ENCODE measurements at regions not wholly inside any gene's neighbourhood (a gene's known extent, or its start where the extent isn't known, plus 50 kb on each side); places are given as distances from the start of the nearest gene placed in this dataset.

DNA sequence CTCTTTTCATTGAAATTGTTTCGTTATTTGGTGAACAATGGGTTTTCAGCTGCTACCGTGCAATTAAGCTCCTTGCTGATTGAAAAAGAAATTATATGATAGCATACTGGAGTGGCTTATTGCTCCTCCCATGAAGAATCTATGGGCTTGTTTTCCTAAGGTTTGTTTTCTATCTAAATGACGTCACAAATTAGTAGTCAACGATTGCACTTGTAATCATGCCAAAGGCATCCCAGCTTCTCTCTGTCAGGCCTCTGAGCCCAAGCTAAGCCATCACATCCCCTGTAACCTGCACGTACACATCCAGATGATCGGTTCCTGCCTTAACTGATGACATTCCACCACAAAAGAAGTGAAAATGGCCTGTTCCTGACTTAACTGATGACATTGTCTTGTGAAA lies 388.0 kb upstream of the LMCD1 start:
- no peaks in the 10 kb centered on the region for H3K36me3 Mint-ChIP-seq (ENCODE audit: low read depth)
- peaks cover 2% of the 10 kb centered on the region for H3K27me3 Mint-ChIP-seq (ENCODE audit: insufficient read depth)
- intact Hi-C loops (cut with micrococcal nuclease): loop anchor here (5.0 kb wide), 1 partner anchor 311 kb away; no protein-coding TSS in a partner anchor
- no peak overlapping the region for H3K27ac Mint-ChIP-seq
- no peak overlapping the region for H3K4me3 Mint-ChIP-seq
- DNase-seq (ENCODE audit: low spot score): no peak
- H3K4me1 Mint-ChIP-seq (ENCODE audit: low read depth): no peaks in the 10 kb centered on the region
- H3K9me3 Mint-ChIP-seq: no peaks in the 10 kb centered on the region

DNA sequence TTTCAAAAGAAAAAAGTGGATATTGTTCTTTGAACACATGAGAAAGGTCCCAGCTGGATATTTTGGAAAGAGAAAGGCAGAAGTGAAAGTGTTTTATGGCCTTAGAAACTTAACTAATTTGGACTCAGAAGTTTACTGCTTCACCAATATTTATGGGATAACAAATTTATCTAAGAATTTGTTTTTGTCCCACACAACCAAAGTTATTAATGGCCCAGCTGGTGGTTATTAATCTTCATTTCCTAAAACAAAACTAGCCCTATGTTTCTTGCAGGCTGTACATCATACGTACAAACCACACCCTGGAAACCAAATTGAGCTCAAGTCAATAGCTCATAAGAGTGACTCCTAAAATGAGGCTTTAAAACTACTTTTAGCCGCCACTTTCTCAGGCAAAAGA lies 372.9 kb upstream of the LMCD1 start:
- intact Hi-C loops (cut with micrococcal nuclease): no loop called here
- H3K27me3 Mint-ChIP-seq (ENCODE audit: insufficient read depth): no peaks in the 10 kb centered on the region
- no peaks in the 10 kb centered on the region for H3K9me3 Mint-ChIP-seq
- H3K27ac Mint-ChIP-seq: no peak overlapping the region
- no peak for DNase-seq (ENCODE audit: low spot score)
- H3K4me1 Mint-ChIP-seq (ENCODE audit: low read depth): no peaks in the 10 kb centered on the region
- H3K36me3 Mint-ChIP-seq (ENCODE audit: low read depth): no peaks in the 10 kb centered on the region
- H3K4me3 Mint-ChIP-seq: no peak overlapping the region

DNA sequence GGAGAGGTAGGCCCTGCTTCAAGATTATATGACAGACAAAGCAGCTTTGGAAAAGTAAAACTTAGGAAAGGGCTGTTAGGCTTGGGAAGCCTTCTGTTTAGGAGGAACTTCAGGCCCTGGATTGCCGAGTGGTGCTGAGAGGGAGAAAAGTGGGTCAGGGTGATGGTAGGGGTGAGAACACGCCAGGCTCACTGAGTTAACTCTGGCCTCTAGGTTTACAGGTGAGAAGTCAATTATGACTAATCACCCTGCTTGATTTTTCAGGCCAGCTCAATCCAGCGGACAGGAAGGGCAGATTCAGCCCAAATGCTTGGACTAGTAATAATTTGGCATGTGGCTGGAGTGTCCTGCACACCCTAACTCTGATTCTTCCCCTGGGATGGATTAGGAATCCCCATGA lies 365.1 kb upstream of the LMCD1 start:
- intact Hi-C loops (cut with micrococcal nuclease): no loop called here
- Mint-ChIP-seq H3K4me1 (ENCODE audit: low read depth) (no peaks in the 10 kb centered on the region), H3K27me3 (ENCODE audit: insufficient read depth) (no peaks in the 10 kb centered on the region), H3K36me3 (ENCODE audit: low read depth) (no peaks in the 10 kb centered on the region), H3K4me3 (no peak overlapping the region), H3K27ac (no peak overlapping the region), H3K9me3 (no peaks in the 10 kb centered on the region)
- DNase-seq (ENCODE audit: low spot score): no peak

DNA sequence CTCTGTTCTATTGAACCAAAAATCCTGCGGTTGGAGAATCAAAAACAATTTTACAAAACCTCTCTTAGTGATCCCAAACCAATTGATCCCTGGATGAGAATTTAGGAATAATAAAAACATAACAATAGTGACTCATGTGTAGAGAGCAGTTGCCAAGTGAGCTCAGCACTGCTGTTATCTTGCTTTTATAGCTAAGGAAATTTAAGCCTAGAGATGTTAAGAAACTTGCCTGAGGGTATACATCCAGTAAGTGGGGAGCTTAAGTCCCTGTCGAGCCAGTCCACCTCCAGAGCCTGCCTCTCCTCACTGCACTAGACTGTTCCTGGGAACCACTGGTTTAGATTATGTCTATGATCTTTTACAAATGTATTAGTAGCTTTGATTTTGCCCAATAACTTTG lies 358.4 kb upstream of the LMCD1 start:
- Mint-ChIP-seq H3K9me3 (no peaks in the 10 kb centered on the region), H3K27me3 (ENCODE audit: insufficient read depth) (no peaks in the 10 kb centered on the region), H3K4me1 (ENCODE audit: low read depth) (no peaks in the 10 kb centered on the region), H3K36me3 (ENCODE audit: low read depth) (no peaks in the 10 kb centered on the region), H3K4me3 (no peak overlapping the region), H3K27ac (no peak overlapping the region)
- intact Hi-C loops (cut with micrococcal nuclease): no loop called here
- no peak for DNase-seq (ENCODE audit: low spot score)

DNA sequence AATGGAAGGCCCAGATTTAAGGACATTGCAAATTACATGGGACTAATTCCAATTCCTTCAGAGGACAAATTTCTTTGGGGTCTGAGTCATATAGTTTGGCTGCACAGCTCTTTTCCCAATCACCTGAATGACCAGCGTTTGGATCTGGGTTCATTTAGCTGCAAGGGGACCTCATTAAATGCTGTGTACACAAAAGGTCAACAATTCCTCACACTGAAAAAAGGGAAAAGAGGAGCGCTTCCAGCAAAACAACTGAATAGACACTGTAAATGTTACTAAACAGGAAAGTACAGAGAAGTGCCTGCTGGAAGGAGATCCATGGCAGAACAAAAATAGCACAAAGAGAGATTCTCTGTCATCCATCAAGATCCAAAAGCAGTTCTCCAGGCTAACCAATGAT lies 356.0 kb upstream of the LMCD1 start:
- H3K9me3 Mint-ChIP-seq: no peaks in the 10 kb centered on the region
- DNase-seq (ENCODE audit: low spot score): no peak
- no peaks in the 10 kb centered on the region for H3K4me1 Mint-ChIP-seq (ENCODE audit: low read depth)
- intact Hi-C loops (cut with micrococcal nuclease): no loop called here
- no peak overlapping the region for H3K27ac Mint-ChIP-seq
- no peak overlapping the region for H3K4me3 Mint-ChIP-seq
- H3K36me3 Mint-ChIP-seq (ENCODE audit: low read depth): no peaks in the 10 kb centered on the region
- no peaks in the 10 kb centered on the region for H3K27me3 Mint-ChIP-seq (ENCODE audit: insufficient read depth)

DNA sequence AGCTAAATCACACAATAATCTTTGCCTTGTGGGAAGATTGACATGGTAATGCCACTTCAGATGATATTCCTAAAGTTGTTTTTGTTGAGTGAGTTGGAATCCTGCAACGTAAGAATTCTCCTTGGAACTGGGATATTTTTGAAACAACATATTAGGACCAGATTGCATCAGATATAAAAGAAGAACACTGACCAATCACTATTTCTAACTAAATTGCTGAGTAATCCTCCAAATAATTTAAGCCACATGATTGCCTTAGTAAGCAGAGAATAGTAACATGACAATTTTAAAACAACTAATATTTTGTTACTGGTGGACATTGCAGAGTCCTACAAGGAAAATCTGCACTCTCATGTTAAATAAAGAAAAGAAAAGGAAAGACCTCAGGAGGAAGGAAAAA lies 353.9 kb upstream of the LMCD1 start:
- intact Hi-C loops (cut with micrococcal nuclease): no loop called here
- DNase-seq (ENCODE audit: low spot score): no peak
- Mint-ChIP-seq H3K4me3 (no peak overlapping the region), H3K27ac (no peak overlapping the region), H3K9me3 (no peaks in the 10 kb centered on the region), H3K27me3 (ENCODE audit: insufficient read depth) (no peaks in the 10 kb centered on the region), H3K4me1 (ENCODE audit: low read depth) (no peaks in the 10 kb centered on the region), H3K36me3 (ENCODE audit: low read depth) (no peaks in the 10 kb centered on the region)

DNA sequence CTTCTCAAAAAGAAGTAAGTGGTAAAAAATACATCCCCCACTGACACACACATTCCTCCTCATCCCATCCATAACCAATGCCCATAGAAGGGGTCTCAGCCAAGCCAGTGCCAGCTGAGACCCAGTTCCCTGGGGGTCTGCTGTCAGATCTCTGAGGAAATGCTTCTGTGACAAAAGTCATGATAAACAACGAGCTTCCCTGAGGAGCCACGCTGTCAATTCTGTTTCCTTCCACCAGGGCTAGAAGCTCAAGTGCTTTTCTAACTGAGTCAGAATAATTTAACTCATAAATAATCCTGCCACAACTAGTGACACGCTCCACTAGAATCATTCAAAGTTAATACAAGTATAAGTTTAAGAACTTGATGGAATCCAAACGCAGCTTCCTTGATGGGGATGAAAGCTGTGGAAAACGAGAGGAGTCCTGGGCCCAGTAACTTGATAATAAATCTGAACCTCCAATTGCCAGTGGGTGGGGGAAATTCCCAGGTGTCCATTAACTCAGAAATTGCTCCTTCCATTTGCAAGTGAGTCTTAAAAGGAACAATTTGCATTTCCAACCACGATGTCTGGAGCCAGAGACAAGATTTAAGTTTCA lies 348.7 kb upstream of the LMCD1 start:
- peaks cover 3% of the 10 kb centered on the region for H3K27me3 Mint-ChIP-seq (ENCODE audit: insufficient read depth)
- no peak overlapping the region for H3K4me3 Mint-ChIP-seq
- H3K27ac Mint-ChIP-seq: no peak overlapping the region
- intact Hi-C loops (cut with micrococcal nuclease): no loop called here
- H3K4me1 Mint-ChIP-seq (ENCODE audit: low read depth): no peaks in the 10 kb centered on the region
- no peak for DNase-seq (ENCODE audit: low spot score)
- H3K9me3 Mint-ChIP-seq: no peaks in the 10 kb centered on the region
- H3K36me3 Mint-ChIP-seq (ENCODE audit: low read depth): no peaks in the 10 kb centered on the region

DNA sequence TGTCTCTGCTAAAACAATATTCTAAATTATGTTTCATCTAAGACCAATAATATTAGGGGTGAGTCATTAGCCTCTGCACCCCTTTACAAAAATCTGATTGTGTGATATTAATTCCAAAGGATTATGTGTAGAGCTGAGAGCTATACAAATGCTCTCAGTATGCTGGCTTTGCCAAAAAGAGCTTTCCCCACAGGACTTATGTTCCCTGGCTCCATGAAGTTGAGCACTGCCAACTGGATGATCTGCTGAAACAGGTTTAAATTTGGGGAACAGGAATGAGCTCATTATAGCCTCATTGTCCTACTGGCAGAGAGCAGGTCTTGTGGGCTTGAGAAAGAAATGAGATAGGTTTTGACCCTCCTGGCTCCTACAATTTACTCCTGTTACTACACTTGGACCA lies 347.8 kb upstream of the LMCD1 start:
- Mint-ChIP-seq H3K27me3 (ENCODE audit: insufficient read depth) (peaks cover 3% of the 10 kb centered on the region), H3K9me3 (no peaks in the 10 kb centered on the region), H3K27ac (no peak overlapping the region), H3K4me3 (no peak overlapping the region), H3K4me1 (ENCODE audit: low read depth) (no peaks in the 10 kb centered on the region), H3K36me3 (ENCODE audit: low read depth) (no peaks in the 10 kb centered on the region)
- intact Hi-C loops (cut with micrococcal nuclease): no loop called here
- no peak for DNase-seq (ENCODE audit: low spot score)

DNA sequence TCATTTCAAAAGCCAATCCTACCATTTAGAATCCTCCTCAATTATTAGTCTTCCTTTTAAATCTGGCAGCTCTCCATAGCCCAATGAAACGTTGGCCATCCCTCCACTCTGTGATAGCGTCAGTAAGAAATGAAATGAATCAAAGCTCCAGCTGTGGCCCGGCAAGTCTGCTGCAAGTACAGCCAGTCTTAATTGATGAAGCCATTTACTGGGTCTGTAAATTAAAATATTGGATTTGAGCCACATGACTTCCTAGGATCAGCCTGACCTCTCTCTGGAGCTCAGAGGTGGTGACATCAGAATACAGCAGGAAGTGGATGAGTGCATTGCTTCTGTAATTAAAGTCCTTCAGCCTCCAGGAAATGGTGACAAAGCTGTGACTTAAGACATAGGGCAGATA lies 347.0 kb upstream of the LMCD1 start:
- H3K36me3 Mint-ChIP-seq (ENCODE audit: low read depth): no peaks in the 10 kb centered on the region
- no peak overlapping the region for H3K27ac Mint-ChIP-seq
- H3K4me1 Mint-ChIP-seq (ENCODE audit: low read depth): no peaks in the 10 kb centered on the region
- H3K27me3 Mint-ChIP-seq (ENCODE audit: insufficient read depth): peaks cover 3% of the 10 kb centered on the region
- DNase-seq (ENCODE audit: low spot score): no peak
- no peaks in the 10 kb centered on the region for H3K9me3 Mint-ChIP-seq
- intact Hi-C loops (cut with micrococcal nuclease): no loop called here
- no peak overlapping the region for H3K4me3 Mint-ChIP-seq

DNA sequence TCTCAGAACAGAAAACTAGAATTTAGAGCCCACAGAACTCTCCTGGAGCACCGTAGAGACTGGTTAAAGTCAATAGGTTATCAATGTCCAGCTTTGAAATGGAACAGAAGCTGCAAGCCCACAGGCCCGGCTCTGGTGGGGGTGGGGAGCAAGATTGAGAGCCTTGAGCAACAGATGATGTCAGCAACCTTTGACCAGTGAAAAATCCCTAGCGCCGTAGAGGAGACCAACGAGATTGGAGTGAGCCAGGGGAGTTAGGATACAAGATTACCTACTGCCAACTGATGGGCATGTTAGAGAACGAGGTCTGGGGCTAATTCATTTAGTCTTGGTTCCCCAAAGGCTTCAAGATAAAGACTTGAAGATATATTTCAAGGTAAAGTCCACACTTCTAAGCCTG lies 345.5 kb upstream of the LMCD1 start:
- intact Hi-C loops (cut with micrococcal nuclease): no loop called here
- no peaks in the 10 kb centered on the region for H3K36me3 Mint-ChIP-seq (ENCODE audit: low read depth)
- no peak overlapping the region for H3K4me3 Mint-ChIP-seq
- no peak for DNase-seq (ENCODE audit: low spot score)
- no peaks in the 10 kb centered on the region for H3K4me1 Mint-ChIP-seq (ENCODE audit: low read depth)
- H3K27ac Mint-ChIP-seq: no peak overlapping the region
- H3K9me3 Mint-ChIP-seq: no peaks in the 10 kb centered on the region
- peaks cover 3% of the 10 kb centered on the region for H3K27me3 Mint-ChIP-seq (ENCODE audit: insufficient read depth)

DNA sequence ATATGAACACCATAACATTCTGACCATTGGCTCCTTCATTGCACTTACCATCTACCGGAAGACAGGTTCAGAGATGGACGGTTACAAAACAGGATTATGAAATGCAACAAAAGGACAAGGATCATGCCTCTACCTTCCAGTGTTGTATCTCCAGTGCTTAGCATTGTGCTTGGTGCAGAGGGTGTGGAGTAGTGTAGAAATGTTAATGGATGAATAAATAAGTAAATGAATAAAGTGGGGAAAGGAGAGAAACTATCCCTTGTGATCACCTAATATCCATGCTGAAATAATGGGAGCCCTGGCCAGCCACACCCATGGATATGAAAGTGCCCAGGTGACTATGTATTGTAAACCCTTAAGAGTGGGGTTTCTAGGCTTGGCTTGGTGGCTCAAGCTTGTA lies 344.8 kb upstream of the LMCD1 start:
- Mint-ChIP-seq H3K36me3 (ENCODE audit: low read depth) (no peaks in the 10 kb centered on the region), H3K4me1 (ENCODE audit: low read depth) (no peaks in the 10 kb centered on the region), H3K9me3 (no peaks in the 10 kb centered on the region), H3K27ac (no peak overlapping the region), H3K27me3 (ENCODE audit: insufficient read depth) (peaks cover 3% of the 10 kb centered on the region), H3K4me3 (no peak overlapping the region)
- no peak for DNase-seq (ENCODE audit: low spot score)
- intact Hi-C loops (cut with micrococcal nuclease): no loop called here

DNA sequence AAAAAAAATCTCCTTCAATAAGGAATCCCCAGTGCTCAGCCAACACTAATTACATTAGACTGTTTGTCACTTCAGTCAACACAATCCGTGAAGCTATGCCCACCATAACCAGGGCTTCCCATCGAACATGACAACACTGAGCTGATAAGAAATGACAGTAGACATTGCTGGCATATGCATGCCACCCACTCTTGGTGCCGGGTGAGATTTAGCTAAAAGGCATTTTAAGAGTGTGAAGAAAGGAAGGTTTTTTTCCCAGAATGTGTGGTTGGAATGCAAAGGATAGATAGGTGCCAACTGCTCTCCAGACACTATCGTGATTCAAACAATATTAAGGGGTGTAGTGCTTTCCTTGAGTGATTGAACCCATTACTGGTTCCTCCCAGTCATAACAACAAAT lies 344.0 kb upstream of the LMCD1 start:
- Mint-ChIP-seq H3K27ac (no peak overlapping the region), H3K4me3 (no peak overlapping the region), H3K27me3 (ENCODE audit: insufficient read depth) (peaks cover 3% of the 10 kb centered on the region), H3K9me3 (no peaks in the 10 kb centered on the region), H3K4me1 (ENCODE audit: low read depth) (no peaks in the 10 kb centered on the region), H3K36me3 (ENCODE audit: low read depth) (no peaks in the 10 kb centered on the region)
- intact Hi-C loops (cut with micrococcal nuclease): no loop called here
- DNase-seq (ENCODE audit: low spot score): no peak

DNA sequence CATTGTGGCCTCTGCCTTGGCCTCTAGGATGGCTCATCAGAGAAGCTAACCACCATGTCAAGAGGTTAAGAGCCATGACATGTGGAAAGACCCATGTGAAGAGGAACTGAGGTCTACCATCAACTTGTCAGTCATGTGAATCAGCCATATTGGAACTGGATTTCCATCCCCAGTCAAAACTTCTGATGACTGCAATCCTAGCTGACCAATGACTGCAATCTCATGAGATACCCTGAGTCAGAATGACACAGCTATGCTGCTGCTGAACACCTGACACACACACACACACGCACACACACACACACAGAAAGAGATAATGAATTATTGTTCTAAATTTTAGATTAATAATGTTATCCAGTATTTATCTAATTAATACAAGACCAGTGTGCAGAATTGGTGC lies 337.5 kb upstream of the LMCD1 start:
- no peak overlapping the region for H3K27ac Mint-ChIP-seq
- intact Hi-C loops (cut with micrococcal nuclease): no loop called here
- no peaks in the 10 kb centered on the region for H3K27me3 Mint-ChIP-seq (ENCODE audit: insufficient read depth)
- no peak for DNase-seq (ENCODE audit: low spot score)
- H3K4me3 Mint-ChIP-seq: no peak overlapping the region
- H3K36me3 Mint-ChIP-seq (ENCODE audit: low read depth): no peaks in the 10 kb centered on the region
- no peaks in the 10 kb centered on the region for H3K4me1 Mint-ChIP-seq (ENCODE audit: low read depth)
- H3K9me3 Mint-ChIP-seq: no peaks in the 10 kb centered on the region

DNA sequence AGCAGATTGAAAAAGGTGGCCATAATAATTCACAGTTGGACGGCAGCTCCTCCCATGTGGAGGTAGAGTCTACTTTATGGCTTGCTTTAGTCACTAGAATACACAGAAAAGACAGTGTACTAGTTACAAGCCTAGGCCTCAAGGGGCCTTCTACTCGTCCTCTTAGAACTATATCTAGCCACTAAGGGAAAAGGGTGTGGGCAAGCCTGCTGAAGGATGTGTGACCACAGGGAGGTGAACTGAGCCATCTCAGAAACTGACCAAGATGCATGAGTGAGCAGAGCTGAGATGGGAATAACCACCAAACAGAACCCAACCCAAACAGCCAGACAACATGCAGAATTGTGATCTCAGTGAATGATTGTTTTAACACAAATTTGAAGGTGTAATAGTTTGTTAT lies 335.6 kb upstream of the LMCD1 start:
- H3K36me3 Mint-ChIP-seq (ENCODE audit: low read depth): no peaks in the 10 kb centered on the region
- H3K4me1 Mint-ChIP-seq (ENCODE audit: low read depth): no peaks in the 10 kb centered on the region
- intact Hi-C loops (cut with micrococcal nuclease): no loop called here
- no peak overlapping the region for H3K4me3 Mint-ChIP-seq
- H3K9me3 Mint-ChIP-seq: no peaks in the 10 kb centered on the region
- no peak for DNase-seq (ENCODE audit: low spot score)
- H3K27me3 Mint-ChIP-seq (ENCODE audit: insufficient read depth): no peaks in the 10 kb centered on the region
- H3K27ac Mint-ChIP-seq: no peak overlapping the region

All from activated T-helper 1 cell treated with anti-CD3 and anti-CD28 coated beads, Interleukin-12 subunit alpha, Interleukin-12 subunit beta, Interleukin-2, Interleukin-4 antibody, amounts not matched to agents 30 ng/mL and 10 ng/mL and 1 ng/mL, durations not matched to agents 14 hours and 24 hours and 36 hours (primary cell).